Left lung (tissue), 4 donors: ENCODE measurements at regions not wholly inside any gene's neighbourhood (a gene's known extent, or its start where the extent isn't known, plus 50 kb on each side); places are given as distances from the start of the nearest gene placed in this dataset.
A peak's percentile ranks its signal among the peaks of the same experiment; 100 is the strongest.

Experiments used
- ATAC-seq: fragments of 200-7000 bp; cut with Tn5 transposase; one replicate; pipeline ENCODE4 v1.9.1; 2020; ENCODE audit warnings: moderate library complexity
- DNase-seq, 4 donors: peaks; one replicate each; pipeline ENCODE4 v3.0.0-alpha.2; 2013 to 2020
- H3K27ac ChIP-seq, 2 donors: fragments of 200-600 bp; sonication (generic) in 1 of 2; one replicate each; pipeline versions ENCODE4 v1.5.0 to v1.8.0; 2020 to 2021
- H3K27me3 ChIP-seq, 2 donors: fragments of 200-600 bp; sonication (generic) in 1 of 2; one replicate each; pipeline versions ENCODE4 v1.5.0 to v1.8.0; 2020 to 2021
- H3K36me3 ChIP-seq, 2 donors: fragments of 200-600 bp; sonication (generic) in 1 of 2; one replicate each; pipeline versions ENCODE4 v1.5.0 to v1.8.0; 2020 to 2021
- H3K4me1 ChIP-seq, 2 donors: fragments of 200-600 bp; one replicate each; pipeline ENCODE4 v1.8.0; 2021
- H3K4me3 ChIP-seq, 2 donors: fragments of 200-600 bp; sonication (generic) in 1 of 2; one replicate each; pipeline versions ENCODE4 v1.5.0 to v1.8.0; 2020 to 2021; ENCODE audit warnings: mild to moderate bottlenecking in 1 of 2
- H3K9me3 ChIP-seq, 2 donors: fragments of 200-600 bp; sonication (generic) in 1 of 2; one replicate each; pipeline versions ENCODE4 v1.5.0 to v1.8.0; 2020 to 2021
- CTCF ChIP-seq, 2 donors: fragments of 200-600 bp; sonication (generic) in 1 of 2; IDR thresholded peaks; one replicate each; pipeline versions ENCODE4 v1.5.0 to v1.8.0; 2021; ENCODE audit warnings: antibody characterized with exemption in 2 of 2
- intact Hi-C, 2 donors: fragments of 100-400 bp; cut with DNase I; formaldehyde crosslinking; loops; one replicate each; pipeline versions ENCODE4 v1.11.2 to v1.14.2; 2022
- donor health status: DM: no; HTN: yes; CAD: no.
- donor health status: DM: no; HTN: no; CAD: no.

GRCh38 chr5:133691448-133691847, 79.1 kb upstream of the FSTL4 start:
- ATAC-seq (peak; percentile 30), DNase-seq (no peak)
- TF ChIP-seq CTCF (IDR thresholded peaks at IDR 0.05), result no peak
- Histone ChIP-seq H3K9me3 (no peaks in the 10 kb centered on the region), H3K27ac (no peak overlapping the region), H3K4me1 (no peaks in the 10 kb centered on the region), H3K4me3 (no peak overlapping the region), H3K36me3 (no peaks in the 10 kb centered on the region), H3K27me3 (peaks cover 0 to 26% of the 10 kb centered on the region in 2 donors)
- intact Hi-C loops, result no loop called here

- Histone ChIP-seq H3K27me3 (peaks cover 0 to 26% of the 10 kb centered on the region in 2 donors), H3K4me3 (no peak overlapping the region), H3K9me3 (no peaks in the 10 kb centered on the region), H3K36me3 (no peaks in the 10 kb centered on the region), H3K4me1 (no peaks in the 10 kb centered on the region), H3K27ac (no peak overlapping the region)
- DNase-seq, result no peak
- intact Hi-C loops, result no loop called here
- no peak for ATAC-seq
- TF ChIP-seq CTCF (IDR thresholded peaks at IDR 0.05), result no peak
Measured at GRCh38 chr5:133690746-133691145, 78.4 kb upstream of the FSTL4 start.

- DNase-seq (no peak), ATAC-seq (no peak)
- no peak for TF ChIP-seq CTCF (IDR thresholded peaks at IDR 0.05)
- no peaks in the 10 kb centered on the region for H3K36me3 ChIP-seq
- no peaks in the 10 kb centered on the region for H3K9me3 ChIP-seq
- H3K27me3 ChIP-seq, result peaks cover 0 to 26% of the 10 kb centered on the region in 2 donors
- intact Hi-C loops, result no loop called here
- H3K4me3 ChIP-seq, result no peak overlapping the region
- no peaks in the 10 kb centered on the region for H3K4me1 ChIP-seq
- no peak overlapping the region for H3K27ac ChIP-seq
Measured at GRCh38 chr5:133688391-133688790, 76.0 kb upstream of the FSTL4 start.

DNA sequence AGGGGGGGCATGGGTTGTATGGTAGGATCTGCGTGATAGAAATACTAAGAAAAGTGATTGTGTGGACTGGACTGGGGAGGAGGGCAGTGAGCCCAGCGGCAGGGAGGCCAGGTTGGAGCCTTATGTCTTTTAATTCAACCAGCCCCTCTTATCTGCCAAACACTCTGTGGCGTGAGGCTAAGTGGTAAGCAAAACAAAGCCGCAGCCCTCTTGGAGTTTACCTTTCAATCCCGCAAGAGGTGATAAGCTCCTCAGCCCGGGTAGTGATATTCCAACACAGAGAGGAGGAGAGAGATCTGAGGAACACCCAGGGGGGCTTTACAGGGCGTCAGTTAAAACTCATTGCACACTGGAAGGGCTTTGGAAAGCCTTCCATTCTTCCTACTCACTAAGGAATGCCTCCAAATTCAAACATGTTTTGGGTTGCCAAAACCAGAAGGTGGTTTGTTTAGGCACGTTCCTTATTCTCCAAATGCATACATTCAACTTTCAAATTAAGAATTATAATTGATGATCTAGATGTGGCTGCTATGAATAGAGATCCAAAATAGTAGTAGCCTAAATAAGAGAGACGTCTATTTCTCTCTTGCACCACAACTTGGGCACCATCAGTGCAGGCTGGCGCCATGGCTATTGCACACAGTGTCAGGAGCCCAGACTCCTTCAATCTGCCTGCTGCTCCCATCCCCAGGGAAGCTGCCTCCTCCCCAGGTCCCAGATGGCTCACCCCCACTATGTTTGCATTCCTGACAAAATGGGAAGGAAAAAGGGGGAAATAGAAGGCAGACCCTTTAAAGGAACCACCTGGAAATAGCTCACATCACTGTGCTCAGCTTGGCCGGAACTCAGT, 75.1 kb upstream of the FSTL4 start:
- Histone ChIP-seq H3K4me1 (no peaks in the 10 kb centered on the region), H3K4me3 (no peak overlapping the region), H3K9me3 (no peaks in the 10 kb centered on the region), H3K27ac (no peak overlapping the region), H3K27me3 (peaks cover 0 to 26% of the 10 kb centered on the region in 2 donors), H3K36me3 (no peaks in the 10 kb centered on the region)
- ATAC-seq, result no peak
- DNase-seq, result no peak
- no peak for TF ChIP-seq CTCF (IDR thresholded peaks at IDR 0.05)
- intact Hi-C loops, result no loop called here

- Histone ChIP-seq H3K27me3 (peaks cover 0 to 26% of the 10 kb centered on the region in 2 donors), H3K9me3 (no peaks in the 10 kb centered on the region), H3K27ac (no peak overlapping the region), H3K36me3 (no peaks in the 10 kb centered on the region), H3K4me3 (no peak overlapping the region), H3K4me1 (no peaks in the 10 kb centered on the region)
- DNase-seq (no peak), ATAC-seq (no peak)
- intact Hi-C loops, result no loop called here
- TF ChIP-seq CTCF (IDR thresholded peaks at IDR 0.05), result no peak
Measured at GRCh38 chr5:133686566-133686965, 74.2 kb upstream of the FSTL4 start.
